Epithelial cell of proximal tubule (primary cell): ENCODE measurements at regions not wholly inside any gene's neighbourhood (a gene's known extent, or its start where the extent isn't known, plus 50 kb on each side); places are given as distances from the start of the nearest gene placed in this dataset.
"Not testable (repeated sequence)": the region's sequence is repeated elsewhere in the genome, so short reads cannot be mapped to it uniquely, and the experiment has no call there.

Experiments
- DNase-seq: peaks from one replicate; pipeline ENCODE4 v3.0.0-alpha.2; 2011; ENCODE audit warnings: low read depth
- H3K4me3 ChIP-seq: 2 replicates; pipeline ENCODE4 v1.5.1; 2011; ENCODE audit warnings: low read depth, mild to moderate bottlenecking, low read length
- CTCF ChIP-seq: conservative IDR thresholded peaks from 2 replicates; pipeline ENCODE4 v1.5.1; 2012; ENCODE audit warnings: low read depth, mild to moderate bottlenecking, low read length

GRCh38 chrX:7347465-7347864 lies 199.5 kb upstream of the PUDP start:
- no peak for DNase-seq
- TF ChIP-seq CTCF: no peak
- H3K4me3 ChIP-seq: no peak overlapping the region

GRCh38 chrX:7346021-7346420 lies 198.1 kb upstream of the PUDP start:
- TF ChIP-seq CTCF: no peak
- no peak overlapping the region for H3K4me3 ChIP-seq
- DNase-seq: no peak

GRCh38 chrX:7343181-7343580 lies 195.2 kb upstream of the PUDP start:
- no peak for TF ChIP-seq CTCF
- no peak for DNase-seq
- H3K4me3 ChIP-seq: no peak overlapping the region

GRCh38 chrX:7335816-7336362 lies 187.9 kb upstream of the PUDP start:
- H3K4me3 ChIP-seq, DNase-seq: not testable (repeated sequence)

GRCh38 chrX:7334253-7334935 lies 186.4 kb upstream of the PUDP start:
- no peak overlapping the region for H3K4me3 ChIP-seq
- TF ChIP-seq CTCF: no peak
- no peak for DNase-seq

- TF ChIP-seq CTCF: no peak
- DNase-seq: no peak
- no peak overlapping the region for H3K4me3 ChIP-seq
These were observed 183.2 kb upstream of the PUDP start for GRCh38 chrX:7330971-7331746.

GRCh38 chrX:7330556-7330955 lies 182.6 kb upstream of the PUDP start:
- H3K4me3 ChIP-seq: no peak overlapping the region
- no peak for DNase-seq
- TF ChIP-seq CTCF: no peak
